Brain microvascular endothelial cell (primary cell): ENCODE measurements at regions not wholly inside any gene's neighbourhood (a gene's known extent, or its start where the extent isn't known, plus 50 kb on each side); places are given as distances from the start of the nearest gene placed in this dataset.

Experiments used
- DNase-seq: peaks from one replicate; pipeline ENCODE4 v3.0.0-alpha.2; 2020
- H3K27ac ChIP-seq: fragments of 250-450 bp; sonication (Bioruptor Pico); 2 replicates; pipeline ENCODE4 v1.5.1; 2020; ENCODE audit warnings: mild to moderate bottlenecking, moderate library complexity
- H3K27me3 ChIP-seq: fragments of 250-450 bp; sonication (Bioruptor Pico); replicated peaks from 2 replicates; pipeline ENCODE4 v1.5.1; 2020; ENCODE audit warnings: mild to moderate bottlenecking
- H3K36me3 ChIP-seq: fragments of 250-450 bp; sonication (Bioruptor Pico); replicated peaks from 2 replicates; pipeline ENCODE4 v1.5.1; 2020; ENCODE audit warnings: mild to moderate bottlenecking
- H3K4me3 ChIP-seq: 2 replicates; pipeline ENCODE4 v1.5.1; 2011; ENCODE audit warnings: low read depth, mild to moderate bottlenecking, control low read depth, low read length, moderate library complexity
- CTCF ChIP-seq: IDR thresholded peaks from 2 replicates; pipeline ENCODE4 v1.5.1; 2011; ENCODE audit warnings: low read depth, mild to moderate bottlenecking, moderate library complexity, low read length, control low read depth, inconsistent platforms; ENCODE audit errors: missing control alignments
- in situ Hi-C: cut with HindIII; loops from 2 replicates; pipeline ENCODE4 v1.10.0; 2017; ENCODE audit warnings: low sequenced_read_pairs, low pct_ligation_motif_present

GRCh38 chr9:21668516-21668915, 133.9 kb upstream of the MTAP start:
- TF ChIP-seq CTCF = no peak
- Histone ChIP-seq H3K27me3 (no peaks in the 10 kb centered on the region), H3K27ac (no peak overlapping the region), H3K4me3 (no peak overlapping the region), H3K36me3 (no peaks in the 10 kb centered on the region)
- in situ Hi-C loops = no loop called here
- no peak for DNase-seq

GRCh38 chr9:21669701-21670100, 132.7 kb upstream of the MTAP start:
- Histone ChIP-seq H3K36me3 (no peaks in the 10 kb centered on the region), H3K4me3 (no peak overlapping the region), H3K27me3 (no peaks in the 10 kb centered on the region), H3K27ac (no peak overlapping the region)
- no peak for TF ChIP-seq CTCF
- DNase-seq = no peak
- in situ Hi-C loops = no loop called here

GRCh38 chr9:21670374-21670773, 132.1 kb upstream of the MTAP start:
- no peak for TF ChIP-seq CTCF
- DNase-seq = no peak
- no peak overlapping the region for H3K27ac ChIP-seq
- H3K4me3 ChIP-seq = no peak overlapping the region
- in situ Hi-C loops = no loop called here
- no peaks in the 10 kb centered on the region for H3K27me3 ChIP-seq
- H3K36me3 ChIP-seq = no peaks in the 10 kb centered on the region

GRCh38 chr9:21672140-21672539, 130.3 kb upstream of the MTAP start:
- in situ Hi-C loops = no loop called here
- no peak overlapping the region for H3K27ac ChIP-seq
- DNase-seq = no peak

GRCh38 chr9:21672761-21673160, 129.7 kb upstream of the MTAP start:
- no peak for TF ChIP-seq CTCF
- Histone ChIP-seq H3K27me3 (no peaks in the 10 kb centered on the region), H3K36me3 (no peaks in the 10 kb centered on the region), H3K27ac (no peak overlapping the region), H3K4me3 (no peak overlapping the region)
- DNase-seq = no peak
- in situ Hi-C loops = no loop called here

More at GRCh38 chr9:21672140-21672539, 130.3 kb upstream of the MTAP start:
- TF ChIP-seq CTCF = no peak
- Histone ChIP-seq H3K4me3 (no peak overlapping the region), H3K36me3 (no peaks in the 10 kb centered on the region), H3K27me3 (no peaks in the 10 kb centered on the region)

- Histone ChIP-seq H3K4me3 (no peak overlapping the region), H3K36me3 (no peaks in the 10 kb centered on the region), H3K27ac (no peak overlapping the region), H3K27me3 (no peaks in the 10 kb centered on the region)
- no peak for TF ChIP-seq CTCF
- DNase-seq = no peak
- in situ Hi-C loops = loop anchor here (25.0 kb wide), 1 partner anchor 88 kb away; no protein-coding TSS in a partner anchor
Measured at GRCh38 chr9:21674894-21675293, 127.5 kb upstream of the MTAP start.
